GM21390 (cell line): ENCODE measurements at regions not wholly inside any gene's neighbourhood (a gene's known extent, or its start where the extent isn't known, plus 50 kb on each side); places are given as distances from the start of the nearest gene placed in this dataset.
A peak's percentile ranks its signal among the peaks of the same experiment; 100 is the strongest.

Experiments
- ATAC-seq: cut with Tn5 transposase; IDR thresholded peaks from one replicate; pipeline ENCODE4 v1.9.1; 2021; ENCODE audit not compliant: unreplicated experiment

- no peak for ATAC-seq
Observed at GRCh38 chr13:64959276-64959675, 2270.9 kb downstream of the PCDH9 start.

DNA sequence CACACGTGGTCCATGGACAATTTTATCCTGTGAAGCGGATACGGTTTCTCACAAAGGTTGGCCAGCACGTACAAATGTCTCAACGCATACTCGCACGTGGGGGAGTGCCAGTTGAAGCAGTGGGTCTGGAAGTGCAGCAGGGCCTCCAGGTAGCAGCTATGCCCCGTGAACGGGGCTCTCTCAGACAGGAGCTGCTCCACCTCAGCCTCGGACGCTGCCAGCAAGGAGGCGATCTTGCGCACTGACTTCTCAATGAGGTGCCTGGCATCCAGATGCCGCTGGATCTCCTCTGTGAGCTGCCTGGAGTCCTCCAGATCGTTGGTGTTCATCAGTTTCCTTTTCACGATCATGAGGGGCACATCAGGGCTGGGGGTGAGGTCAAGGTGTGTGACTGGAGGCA is 2272.0 kb downstream of the PCDH9 start:
- ATAC-seq = no peak

GRCh38 chr13:64938660-64939059 is 2291.5 kb downstream of the PCDH9 start:
- no peak for ATAC-seq

DNA sequence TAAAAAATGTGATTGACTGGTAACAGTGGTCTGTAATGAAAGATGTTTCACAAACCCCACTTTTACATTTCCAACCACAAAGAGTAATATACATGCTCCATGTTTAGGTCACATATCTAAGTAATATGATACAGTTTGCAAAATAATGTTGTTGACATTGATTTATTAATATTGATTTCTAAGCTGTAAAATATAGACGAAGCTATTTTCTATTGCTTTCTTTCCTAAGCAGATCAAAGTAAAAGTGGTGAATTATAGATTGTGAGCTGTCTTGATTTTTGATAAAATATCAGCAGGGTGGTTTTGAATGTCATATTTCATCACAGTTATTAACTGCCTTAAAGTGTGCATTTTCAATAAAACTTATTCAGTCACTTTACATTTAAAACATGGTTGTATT is 2292.8 kb downstream of the PCDH9 start:
- no peak for ATAC-seq

DNA sequence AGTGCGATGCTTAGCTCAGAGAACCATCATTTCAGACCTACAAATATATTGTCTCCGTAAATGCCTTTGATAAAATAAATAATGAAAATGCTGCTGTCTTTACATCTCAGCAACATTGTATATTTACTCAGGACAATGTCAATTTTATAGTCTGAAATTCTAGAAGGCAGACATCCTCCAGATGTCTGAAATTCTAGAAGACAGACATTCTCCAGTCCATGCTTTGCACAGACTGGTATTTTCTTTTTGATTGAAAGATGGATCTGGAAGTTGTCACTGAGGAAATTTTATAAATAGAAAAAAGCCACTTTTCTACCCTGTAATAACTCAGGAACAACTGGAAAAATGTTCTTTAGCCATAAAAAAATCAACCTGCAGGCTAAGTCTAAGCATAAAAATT is 2293.3 kb downstream of the PCDH9 start:
- no peak for ATAC-seq

DNA sequence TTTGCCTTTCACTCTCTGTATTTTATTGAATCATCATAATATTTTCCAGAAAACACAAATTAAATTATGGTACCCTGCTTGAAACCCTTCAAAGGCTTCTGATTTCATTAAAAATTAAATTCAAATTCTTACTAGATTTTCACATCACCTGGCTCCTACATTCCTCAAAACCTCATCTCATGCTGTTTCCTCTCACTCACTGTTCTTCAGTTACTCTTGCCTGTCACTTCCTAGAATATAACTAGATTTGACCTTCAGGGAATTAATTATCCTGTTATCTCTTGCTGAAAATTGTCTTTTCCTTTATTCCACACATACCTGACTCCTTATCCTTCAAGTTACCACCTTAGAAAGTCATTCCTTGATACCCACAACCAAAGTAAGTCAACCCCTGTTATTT is 2294.7 kb downstream of the PCDH9 start:
- no peak for ATAC-seq

DNA sequence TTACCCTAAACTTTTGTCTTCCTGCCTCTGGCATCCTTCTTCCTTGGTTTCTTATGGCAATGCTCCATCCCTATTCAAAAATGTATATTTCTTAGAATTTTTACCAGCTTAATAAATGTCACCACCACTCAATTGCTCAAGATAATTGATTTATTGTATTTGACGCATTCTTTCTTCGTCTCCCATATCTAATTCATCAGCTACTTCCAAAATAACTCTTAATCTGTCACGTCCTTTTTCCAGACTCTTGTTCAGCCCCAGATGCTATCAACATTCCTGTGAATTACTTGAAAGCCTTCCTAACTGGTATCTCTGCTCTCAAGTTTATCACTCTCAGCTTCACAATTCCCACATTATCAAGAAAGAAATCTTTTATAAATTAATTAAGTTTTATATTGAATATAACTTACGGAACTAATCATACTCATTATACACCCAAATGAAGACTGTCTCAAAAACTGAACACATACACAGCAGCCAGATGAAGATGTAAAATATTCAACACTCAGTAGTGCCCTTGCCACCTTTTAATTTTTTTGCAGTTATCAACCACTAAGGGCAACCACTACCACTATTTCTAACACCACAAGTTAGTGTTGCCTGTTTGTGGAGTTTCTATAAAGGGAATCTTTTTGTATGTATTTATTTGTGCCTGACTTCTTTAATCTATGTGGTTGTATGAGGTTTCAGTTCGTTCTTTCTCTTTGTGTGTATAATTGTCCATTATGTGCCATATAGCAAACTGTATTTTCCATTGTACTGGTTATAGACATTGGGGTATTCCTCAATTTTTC is 2295.4 kb downstream of the PCDH9 start:
- no peak for ATAC-seq

DNA sequence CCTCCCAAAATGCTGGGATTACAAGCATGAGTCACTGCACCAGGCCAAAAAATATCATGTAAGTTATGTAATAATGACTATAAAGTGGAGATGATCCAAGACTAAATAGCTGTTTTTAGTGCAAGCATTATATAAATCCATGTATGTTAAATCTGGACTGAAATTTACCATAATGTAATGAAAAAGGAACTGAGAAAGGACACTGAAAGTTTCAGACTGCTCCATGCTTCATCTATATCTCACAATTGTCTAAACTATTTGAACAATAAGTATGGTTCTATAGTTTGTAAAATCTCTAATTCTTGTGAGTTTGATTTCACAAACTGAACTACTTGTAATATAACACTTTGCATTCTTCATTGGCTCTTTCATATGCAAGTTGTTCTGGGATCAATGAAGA is 2299.5 kb downstream of the PCDH9 start:
- ATAC-seq = peak; percentile 44

DNA sequence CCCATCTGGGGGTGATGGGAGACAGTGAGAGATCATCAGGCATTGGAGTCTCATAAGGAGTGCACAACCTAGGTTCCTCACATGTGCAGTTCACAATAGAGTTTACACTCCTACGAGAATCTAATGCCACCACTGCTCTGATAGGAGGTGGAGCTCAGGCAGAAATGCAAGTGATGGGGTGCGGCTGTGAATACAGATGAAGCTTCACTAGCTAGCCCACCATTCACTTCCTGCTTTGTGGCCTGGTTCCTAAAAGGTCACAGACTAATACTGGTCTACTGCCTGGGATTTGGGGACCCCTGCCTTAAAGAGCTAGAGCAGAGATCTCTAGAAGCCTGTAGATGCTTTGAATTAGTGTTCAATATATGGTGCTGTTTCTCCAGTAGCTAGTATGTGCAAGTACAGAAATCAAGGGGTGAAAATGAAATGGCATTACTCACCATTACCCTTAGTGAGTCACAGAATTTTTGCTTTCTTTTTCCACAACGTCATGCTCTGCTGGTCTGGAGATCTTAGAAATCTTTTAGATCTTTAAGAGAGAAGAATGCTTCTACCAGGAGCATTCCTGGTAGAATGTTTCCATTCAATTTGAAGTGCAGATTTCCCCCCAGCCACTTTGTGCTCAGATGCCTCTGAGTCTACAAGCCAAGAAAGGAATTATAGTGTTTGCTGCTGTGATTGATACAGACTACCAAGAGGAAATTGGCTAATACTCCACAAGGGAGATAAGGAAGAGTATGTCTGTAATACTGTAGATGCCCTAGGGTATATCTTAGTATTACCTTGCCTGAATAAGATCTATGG is 2301.2 kb downstream of the PCDH9 start:
- peak; percentile 86 for ATAC-seq

GRCh38 chr13:64925727-64926126 is 2304.4 kb downstream of the PCDH9 start:
- ATAC-seq = no peak

GRCh38 chr13:64925284-64925683 is 2304.9 kb downstream of the PCDH9 start:
- ATAC-seq = no peak

DNA sequence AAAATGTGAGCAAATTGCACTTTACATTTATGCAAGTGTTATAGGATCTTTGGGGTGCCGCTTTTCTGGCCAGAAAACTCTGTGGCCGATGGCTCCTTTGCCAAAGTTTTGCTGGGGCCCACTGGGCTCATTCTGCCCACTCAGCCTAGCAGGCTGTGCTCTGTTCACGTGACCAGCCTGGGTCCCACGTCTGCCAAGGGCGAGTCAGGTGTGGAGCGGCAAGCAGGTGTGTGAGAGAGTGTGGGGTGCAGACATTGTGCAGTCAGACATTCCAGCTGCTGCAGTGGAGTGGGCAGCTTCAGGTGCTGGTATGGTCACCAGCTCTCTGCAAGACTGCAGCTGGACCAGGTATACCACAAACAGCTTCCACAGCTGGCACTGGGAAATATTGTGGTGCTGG is 2305.7 kb downstream of the PCDH9 start:
- no peak for ATAC-seq

DNA sequence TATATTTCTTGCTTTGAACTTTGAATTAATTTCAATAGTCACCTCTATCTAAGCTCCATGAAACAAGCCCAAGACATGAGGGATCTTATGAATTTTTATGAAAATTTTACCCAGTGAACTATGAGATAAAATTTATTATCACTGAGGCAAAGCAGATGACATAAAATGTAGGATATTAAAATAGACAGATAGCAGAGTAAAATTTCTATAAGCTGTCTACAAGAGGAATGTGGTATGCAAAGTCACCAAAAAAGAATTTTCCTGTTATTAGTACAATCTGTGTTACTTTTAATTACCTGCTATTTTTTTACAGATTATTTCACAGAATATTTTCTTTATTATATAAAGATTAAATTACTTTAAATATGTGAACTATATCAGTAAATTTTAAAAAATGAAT is 2312.6 kb downstream of the PCDH9 start:
- ATAC-seq = no peak

GRCh38 chr13:64912141-64912540 is 2318.0 kb downstream of the PCDH9 start:
- ATAC-seq = no peak

- no peak for ATAC-seq
Observed at GRCh38 chr13:64910096-64910495, 2320.0 kb downstream of the PCDH9 start.

DNA sequence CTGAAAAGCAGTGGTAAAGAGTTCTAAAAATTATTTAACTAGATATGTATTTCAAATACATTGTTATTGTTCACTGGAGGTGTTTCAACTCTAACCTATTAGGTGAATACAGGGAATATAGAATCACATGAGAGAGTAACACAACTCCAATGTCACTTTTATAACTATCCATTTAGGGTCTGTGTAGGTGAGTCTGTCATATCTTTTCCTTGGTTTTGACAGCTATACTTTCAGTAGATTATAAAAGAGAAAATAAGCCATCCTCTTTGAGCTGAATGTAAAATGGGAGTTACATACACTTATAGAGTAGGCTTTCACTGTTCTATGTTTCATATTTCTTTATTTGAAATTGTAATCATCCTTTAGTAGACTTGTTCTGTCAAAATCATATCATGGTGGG is 2321.0 kb downstream of the PCDH9 start:
- ATAC-seq = no peak

GRCh38 chr13:64900039-64900438 is 2330.1 kb downstream of the PCDH9 start:
- no peak for ATAC-seq

DNA sequence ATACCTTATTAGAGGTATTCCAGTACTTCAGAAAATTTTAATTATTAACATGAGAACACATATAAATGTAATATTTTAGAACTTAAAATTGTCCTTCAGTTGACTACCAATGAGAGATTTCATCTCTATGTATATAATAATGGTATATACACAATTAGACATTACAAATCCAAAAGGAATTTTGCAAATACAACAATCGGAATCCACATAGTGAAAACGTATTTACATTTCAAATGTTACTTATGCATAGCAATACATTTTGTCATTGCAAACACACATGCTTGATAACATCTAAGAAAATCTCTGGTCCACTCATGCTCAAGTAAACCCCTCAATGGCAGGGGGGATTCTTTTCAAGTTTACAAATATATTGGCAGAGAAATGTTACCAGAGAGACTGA is 2345.2 kb downstream of the PCDH9 start:
- ATAC-seq = no peak

DNA sequence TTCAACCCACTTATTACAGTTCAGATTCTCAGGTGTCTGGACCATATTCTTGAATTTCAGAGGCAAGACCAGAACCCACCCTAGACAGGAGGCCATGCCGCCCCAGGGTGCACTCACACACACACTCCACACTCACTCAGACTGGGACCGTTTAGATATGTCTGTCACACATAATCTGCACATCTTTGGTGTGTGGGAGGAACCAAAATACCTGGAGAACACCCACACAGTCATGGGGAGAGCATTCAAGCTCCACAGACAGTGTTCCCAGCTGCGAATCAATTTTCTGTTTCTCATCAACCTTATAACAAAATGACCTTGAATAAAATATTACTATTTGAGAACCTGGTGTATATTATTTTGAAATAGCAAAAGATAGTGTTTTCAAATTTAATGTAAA is 2353.0 kb downstream of the PCDH9 start:
- no peak for ATAC-seq

GRCh38 chr13:64871742-64872141 is 2358.4 kb downstream of the PCDH9 start:
- no peak for ATAC-seq

- no peak for ATAC-seq
Observed at GRCh38 chr13:64869539-64869938, 2360.6 kb downstream of the PCDH9 start.

GRCh38 chr13:64867856-64868255 is 2362.3 kb downstream of the PCDH9 start:
- ATAC-seq = no peak
